OCI-LY7 (cell line): ENCODE measurements at regions not wholly inside any gene's neighbourhood (a gene's known extent, or its start where the extent isn't known, plus 50 kb on each side); places are given as distances from the start of the nearest gene placed in this dataset.

Source experiments
- BruUV-seq: library from RNA; stranded (reverse); fragments of 400-500 nt; replicated peaks from 2 replicates; lab custom pipeline; 2021; lab: Mats Ljungman, UMichigan
- CTCF ChIA-PET: fragments of 300-600 bp; sonication (Branson Sonifier 250); formaldehyde crosslinking; loops from one replicate; lab custom pipeline; 2022; ENCODE audit warnings: antibody characterized with exemption; ENCODE audit not compliant: unreplicated experiment; lab: Charles Lee
- POLR2A ChIA-PET: fragments of 300-600 bp; sonication (Branson Sonifier 250); formaldehyde crosslinking; loops from one replicate; lab custom pipeline; 2022; ENCODE audit warnings: antibody characterized with exemption; lab: Charles Lee
- DNase-seq: peaks from one replicate; pipeline ENCODE4 v3.0.0-alpha.2; 2015; ENCODE audit warnings: low spot score
- H2AFZ ChIP-seq: fragments of 200-600 bp; sonication (generic), shearing (Covaris generic); 2 replicates; pipeline ENCODE4 v1.6.1; 2014; ENCODE audit warnings: mild to moderate bottlenecking, antibody characterized with exemption, low read length, moderate library complexity
- H3K27ac ChIP-seq: fragments of 200-600 bp; sonication (generic); 2 replicates; pipeline ENCODE4 v1.5.1; 2014; ENCODE audit warnings: mixed run types, low read depth, mild to moderate bottlenecking, moderate library complexity, low read length, inconsistent platforms; ENCODE audit not compliant: poor library complexity, severe bottlenecking
- H3K36me3 ChIP-seq: fragments of 200-600 bp; sonication (generic); 2 replicates; pipeline ENCODE4 v1.6.1; 2014; ENCODE audit warnings: mild to moderate bottlenecking, antibody characterized with exemption, low read length, moderate library complexity, mixed read lengths; ENCODE audit not compliant: insufficient read depth
- H3K4me1 ChIP-seq: fragments of 200-600 bp; sonication (generic); 2 replicates; pipeline ENCODE4 v1.5.1; 2014; ENCODE audit warnings: mild to moderate bottlenecking, low read length; ENCODE audit not compliant: insufficient read depth, poor library complexity, severe bottlenecking
- H3K4me2 ChIP-seq: fragments of 200-600 bp; sonication (generic); 2 replicates; pipeline ENCODE4 v1.6.1; 2014; ENCODE audit warnings: mild to moderate bottlenecking, low read length
- H3K4me3 ChIP-seq: fragments of 200-600 bp; sonication (generic); 2 replicates; pipeline ENCODE4 v1.5.1; 2014; ENCODE audit warnings: mild to moderate bottlenecking, low read depth, low read length; ENCODE audit not compliant: poor library complexity, severe bottlenecking
- H3K79me2 ChIP-seq: fragments of 200-600 bp; sonication (generic); 2 replicates; pipeline ENCODE4 v1.6.1; 2016; ENCODE audit warnings: low read depth, mild to moderate bottlenecking, low read length, moderate library complexity, mixed read lengths; ENCODE audit not compliant: insufficient read depth
- H3K9me2 ChIP-seq: fragments of 200-600 bp; sonication (generic); 2 replicates; pipeline ENCODE4 v1.6.1; 2016; ENCODE audit warnings: mild to moderate bottlenecking, low read length, mixed read lengths; ENCODE audit not compliant: insufficient read depth
- H3K9me3 ChIP-seq: fragments of 200-600 bp; sonication (generic); 2 replicates; pipeline ENCODE4 v1.6.1; 2014; ENCODE audit warnings: mild to moderate bottlenecking, mixed run types, low read length, mixed read lengths
- H4K20me1 ChIP-seq: fragments of 200-600 bp; sonication (generic); 2 replicates; pipeline ENCODE4 v1.6.1; 2014; ENCODE audit warnings: mild to moderate bottlenecking, antibody characterized with exemption, low read length, moderate library complexity, mixed read lengths; ENCODE audit not compliant: insufficient read depth
- EZH2phosphoT487 ChIP-seq: fragments of 200-600 bp; sonication (generic); IDR thresholded peaks from 2 replicates; pipeline ENCODE4 v1.6.1; 2018; ENCODE audit warnings: low read depth, borderline replicate concordance, mild to moderate bottlenecking, mixed run types, antibody characterized with exemption, low read length, moderate library complexity, mixed read lengths
- intact Hi-C: fragments of 100-400 bp; cut with micrococcal nuclease; formaldehyde crosslinking; loops from one replicate; pipeline ENCODE4 v1.10.0; 2022; ENCODE audit not compliant: unreplicated experiment
- TF ChIP-seq, protein P1 (sequence below): fragments of 200-600 bp; sonication (generic); conservative IDR thresholded peaks from 2 replicates; pipeline ENCODE4 v1.5.1; 2014; ENCODE audit warnings: mild to moderate bottlenecking, antibody characterized with exemption, low read length, moderate library complexity, mixed read lengths

DNA sequence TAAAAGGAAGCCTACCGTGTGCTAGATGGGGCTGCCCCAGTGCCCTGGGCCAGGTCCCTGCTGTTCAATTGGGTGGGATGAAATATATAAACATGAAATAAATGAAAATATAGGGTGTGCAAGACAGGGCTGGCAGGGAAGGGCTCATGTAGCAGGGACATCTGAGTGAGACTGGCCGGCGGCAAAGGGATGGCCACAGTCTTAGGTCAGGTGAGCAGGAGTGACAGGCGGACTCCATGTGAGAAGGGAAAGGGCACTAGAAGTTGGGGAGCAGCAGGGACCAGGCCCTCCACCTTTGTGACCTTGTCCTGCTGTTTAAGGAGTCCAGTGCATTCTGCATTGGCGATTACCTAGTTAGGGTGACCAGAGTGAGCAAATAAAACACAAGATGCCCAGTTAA lies 207.6 kb upstream of the ZNF32 start:
- no TSS peak for BruUV-seq
- Histone ChIP-seq H4K20me1 (no peaks in the 10 kb centered on the region), H3K4me1 (no peaks in the 10 kb centered on the region), H3K4me3 (no peak overlapping the region), H3K36me3 (no peaks in the 10 kb centered on the region), H3K79me2 (no peaks in the 10 kb centered on the region), H3K9me3 (no peaks in the 10 kb centered on the region), H3K27ac (no peak overlapping the region), H2AFZ (no peak overlapping the region), H3K9me2 (no peaks in the 10 kb centered on the region), H3K4me2 (no peak overlapping the region)
- no peak for DNase-seq
- ChIA-PET CTCF (no interaction called here), POLR2A (no interaction called here)
- intact Hi-C loops: no loop called here
- no peak for TF ChIP-seq EZH2phosphoT487
- TF ChIP-seq, protein P1, sequence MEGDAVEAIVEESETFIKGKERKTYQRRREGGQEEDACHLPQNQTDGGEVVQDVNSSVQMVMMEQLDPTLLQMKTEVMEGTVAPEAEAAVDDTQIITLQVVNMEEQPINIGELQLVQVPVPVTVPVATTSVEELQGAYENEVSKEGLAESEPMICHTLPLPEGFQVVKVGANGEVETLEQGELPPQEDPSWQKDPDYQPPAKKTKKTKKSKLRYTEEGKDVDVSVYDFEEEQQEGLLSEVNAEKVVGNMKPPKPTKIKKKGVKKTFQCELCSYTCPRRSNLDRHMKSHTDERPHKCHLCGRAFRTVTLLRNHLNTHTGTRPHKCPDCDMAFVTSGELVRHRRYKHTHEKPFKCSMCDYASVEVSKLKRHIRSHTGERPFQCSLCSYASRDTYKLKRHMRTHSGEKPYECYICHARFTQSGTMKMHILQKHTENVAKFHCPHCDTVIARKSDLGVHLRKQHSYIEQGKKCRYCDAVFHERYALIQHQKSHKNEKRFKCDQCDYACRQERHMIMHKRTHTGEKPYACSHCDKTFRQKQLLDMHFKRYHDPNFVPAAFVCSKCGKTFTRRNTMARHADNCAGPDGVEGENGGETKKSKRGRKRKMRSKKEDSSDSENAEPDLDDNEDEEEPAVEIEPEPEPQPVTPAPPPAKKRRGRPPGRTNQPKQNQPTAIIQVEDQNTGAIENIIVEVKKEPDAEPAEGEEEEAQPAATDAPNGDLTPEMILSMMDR: no peak

DNA sequence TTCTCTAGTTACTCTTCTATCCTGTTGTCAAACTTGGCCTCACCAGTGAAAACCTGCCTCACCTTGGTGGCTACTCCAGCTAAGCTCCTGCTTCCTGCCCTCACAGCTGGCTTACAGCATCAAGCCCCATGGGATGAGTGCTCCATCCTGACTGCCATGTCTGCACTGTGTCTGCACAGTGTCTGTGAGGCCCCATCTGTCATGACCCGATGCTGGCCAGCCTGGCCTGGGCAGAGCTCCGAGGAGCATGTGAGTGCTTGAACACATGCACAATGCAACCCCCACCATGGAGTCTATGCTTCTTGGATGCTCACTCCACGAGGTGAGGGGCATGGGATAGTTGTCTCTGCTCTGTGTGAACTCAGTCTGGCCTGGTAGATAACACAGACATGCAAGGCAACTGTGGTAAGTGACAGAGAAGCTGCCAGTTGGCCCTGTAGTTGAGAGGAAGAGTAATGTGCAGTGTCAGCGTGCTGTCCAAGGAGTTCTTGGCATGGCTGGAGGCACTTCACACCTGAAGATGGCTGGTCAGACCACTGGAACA lies 207.1 kb upstream of the ZNF32 start:
- no peak for DNase-seq
- ChIA-PET CTCF (interaction anchor here (0.6 kb wide), 1 partner anchor 66 kb away, joined by 3 read pairs; no protein-coding TSS in a partner anchor), POLR2A (no interaction called here)
- H4K20me1 ChIP-seq: no peaks in the 10 kb centered on the region
- H3K9me2 ChIP-seq: no peaks in the 10 kb centered on the region
- no peak overlapping the region for H3K4me2 ChIP-seq
- H3K4me1 ChIP-seq: no peaks in the 10 kb centered on the region
- H2AFZ ChIP-seq: no peak overlapping the region
- no peaks in the 10 kb centered on the region for H3K79me2 ChIP-seq
- no peaks in the 10 kb centered on the region for H3K36me3 ChIP-seq
- no peaks in the 10 kb centered on the region for H3K9me3 ChIP-seq
- TF ChIP-seq, protein P1: no peak
- no peak for TF ChIP-seq EZH2phosphoT487
- BruUV-seq: no TSS peak
- H3K4me3 ChIP-seq: no peak overlapping the region
- intact Hi-C loops: no loop called here
- H3K27ac ChIP-seq: no peak overlapping the region

DNA sequence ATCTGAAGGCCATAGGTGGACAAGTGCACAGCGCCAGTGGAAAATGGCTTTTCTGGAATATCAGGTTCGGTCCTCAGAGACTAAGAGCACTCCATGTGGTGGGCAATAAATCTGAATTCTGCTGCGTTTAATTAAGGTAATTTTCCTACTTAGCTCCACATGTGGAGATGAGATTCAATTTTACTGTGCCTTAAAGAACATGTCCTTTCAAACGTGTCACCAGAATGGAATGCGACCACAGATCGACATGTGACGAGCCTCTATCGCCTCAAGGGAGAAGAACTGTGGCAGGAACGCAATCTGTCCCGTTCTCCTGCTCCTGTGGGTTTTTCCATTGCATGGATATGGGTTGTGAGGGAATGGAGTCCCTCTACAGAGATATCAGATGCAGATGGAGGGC lies 205.3 kb upstream of the ZNF32 start:
- Histone ChIP-seq H3K4me2 (no peak overlapping the region), H3K36me3 (no peaks in the 10 kb centered on the region), H3K79me2 (no peaks in the 10 kb centered on the region), H3K27ac (no peak overlapping the region), H4K20me1 (no peaks in the 10 kb centered on the region), H3K4me3 (no peak overlapping the region), H3K4me1 (no peaks in the 10 kb centered on the region), H3K9me3 (no peaks in the 10 kb centered on the region), H3K9me2 (no peaks in the 10 kb centered on the region), H2AFZ (no peak overlapping the region)
- ChIA-PET CTCF (no interaction called here), POLR2A (no interaction called here)
- no TSS peak for BruUV-seq
- TF ChIP-seq, protein P1: no peak
- TF ChIP-seq EZH2phosphoT487: no peak
- intact Hi-C loops: no loop called here
- no peak for DNase-seq
